Upper lobe of left lung (tissue), 6 donors: ENCODE measurements at regions not wholly inside any gene's neighbourhood (a gene's known extent, or its start where the extent isn't known, plus 50 kb on each side); places are given as distances from the start of the nearest gene placed in this dataset.
"Not testable (repeated sequence)": the region's sequence is repeated elsewhere in the genome, so short reads cannot be mapped to it uniquely, and the experiment has no call there.

Experiments
- ATAC-seq, 2 donors: fragments of 200-7000 bp; cut with Tn5 transposase; one replicate each; pipeline ENCODE4 v1.9.1; 2022; ENCODE audit warnings: mild to moderate bottlenecking in 2 of 2, moderate library complexity in 2 of 2; ENCODE audit not compliant: low FRiP score in 2 of 2
- DNase-seq, 2 donors: peaks; one replicate each; pipeline ENCODE4 v3.0.0-alpha.2; 2019 to 2020
- H3K27ac ChIP-seq, 4 donors: fragments of 200-600 bp; sonication (generic); one replicate each; pipeline ENCODE4 v1.5.1; 2016 to 2019
- H3K27me3 ChIP-seq, 4 donors: fragments of 200-600 bp; sonication (generic); one replicate each; pipeline ENCODE4 v1.5.1; 2017 to 2019
- H3K36me3 ChIP-seq, 4 donors: fragments of 200-600 bp; sonication (generic); one replicate each; pipeline ENCODE4 v1.5.1; 2016 to 2019
- H3K4me1 ChIP-seq, 4 donors: fragments of 200-600 bp; sonication (generic); one replicate each; pipeline ENCODE4 v1.5.1; 2018 to 2019
- H3K4me3 ChIP-seq, 4 donors: fragments of 200-600 bp; sonication (generic); one replicate each; pipeline ENCODE4 v1.5.1; 2017 to 2019; ENCODE audit warnings: mild to moderate bottlenecking in 2 of 4, moderate library complexity in 1 of 4
- H3K9me3 ChIP-seq, 4 donors: fragments of 200-600 bp; sonication (generic); one replicate each; pipeline ENCODE4 v1.5.1; 2018 to 2019
- CTCF ChIP-seq, 6 experiments: fragments of 450-650 bp in 4 of 6; fragments of 200-600 bp in 2 of 6; sonication (generic) in 2 of 6; IDR thresholded peaks; one replicate each; pipeline ENCODE4 v1.5.1; 2016 to 2019; ENCODE audit warnings: antibody characterized with exemption in 6 of 6
- EP300 ChIP-seq, 4 donors: sonication (generic); formaldehyde crosslinking; IDR thresholded peaks; one replicate each; pipeline ENCODE4 v1.5.1; 2017; ENCODE audit warnings: antibody characterized with exemption in 4 of 4, control low read depth in 2 of 4
- POLR2A ChIP-seq, 4 donors: fragments of 450-650 bp; IDR thresholded peaks; one replicate each; pipeline ENCODE4 v1.5.1; 2016 to 2017; ENCODE audit warnings: antibody characterized with exemption in 4 of 4, mild to moderate bottlenecking in 2 of 4
- POLR2AphosphoS5 ChIP-seq, 2 donors: sonication (generic); formaldehyde crosslinking; IDR thresholded peaks; one replicate each; pipeline ENCODE4 v1.5.1; 2017; ENCODE audit warnings: antibody characterized with exemption in 2 of 2
- WGBS, 2 donors: methylation state at CpG; one replicate each; pipeline ENCODE4 v1.1.5; 2017 to 2018; 5-methylcytosine and 5-hydroxymethylcytosine counted together
- donor health status: DM: no; HTN: no; CAD: no; lungs with moderate emphysema.
- donor health status: DM: no; HTN: yes; CAD: no; lungs with severe emphysema.

GRCh38 chr6:134391205-134391604 lies 73.3 kb upstream of the SGK1 start:
- Histone ChIP-seq H3K9me3 (no peaks in the 10 kb centered on the region), H3K27me3 (no peaks in the 10 kb centered on the region), H3K27ac (no peak overlapping the region), H3K4me1 (peaks cover 0 to 4% (median 0%) of the 10 kb centered on the region in 4 donors), H3K4me3 (no peak overlapping the region), H3K36me3 (no peaks in the 10 kb centered on the region)
- DNase-seq (no peak), ATAC-seq (no peak)
- 58 to 70% methylated on average over 1 of the region's 1 CpG for WGBS, 2 donors
- TF ChIP-seq POLR2AphosphoS5 (IDR thresholded peaks at IDR 0.05) (no peak), POLR2A (IDR thresholded peaks at IDR 0.05) (no peak), EP300 (IDR thresholded peaks at IDR 0.05) (no peak), CTCF (IDR thresholded peaks at IDR 0.05) (no peak)

GRCh38 chr6:134389658-134390057 lies 71.7 kb upstream of the SGK1 start:
- Histone ChIP-seq H3K27ac (no peak overlapping the region), H3K4me3 (no peak overlapping the region), H3K9me3 (no peaks in the 10 kb centered on the region), H3K36me3 (no peaks in the 10 kb centered on the region), H3K4me1 (peaks cover 0 to 4% (median 0%) of the 10 kb centered on the region in 4 donors), H3K27me3 (no peaks in the 10 kb centered on the region)
- no peak for TF ChIP-seq EP300 (IDR thresholded peaks at IDR 0.05)
- no peak for TF ChIP-seq POLR2A (IDR thresholded peaks at IDR 0.05)
- no peak for TF ChIP-seq POLR2AphosphoS5 (IDR thresholded peaks at IDR 0.05)
- TF ChIP-seq CTCF (IDR thresholded peaks at IDR 0.05) = no peak
- no peak for DNase-seq
- WGBS, 2 donors = 91 to 92% methylated on average over 3 of the region's 3 CpGs
- ATAC-seq = no peak

- Histone ChIP-seq H3K4me1 (peaks cover 0 to 4% (median 0%) of the 10 kb centered on the region in 4 donors), H3K27ac (no peak overlapping the region), H3K36me3 (no peaks in the 10 kb centered on the region), H3K27me3 (no peaks in the 10 kb centered on the region), H3K4me3 (no peak overlapping the region), H3K9me3 (no peaks in the 10 kb centered on the region)
- DNase-seq (peak in 1 of 2 donors; percentile 43), ATAC-seq (peak in 1 of 2 donors; percentile 68)
- 67 to 77% methylated on average over 3 of the region's 3 CpGs for WGBS, 2 donors
- no peak for TF ChIP-seq POLR2A (IDR thresholded peaks at IDR 0.05)
- no peak for TF ChIP-seq POLR2AphosphoS5 (IDR thresholded peaks at IDR 0.05)
- TF ChIP-seq EP300 (IDR thresholded peaks at IDR 0.05) = no peak
- TF ChIP-seq CTCF (IDR thresholded peaks at IDR 0.05) = no peak
Measured at GRCh38 chr6:134389129-134389528, 71.2 kb upstream of the SGK1 start.

- not testable (repeated sequence) for DNase-seq, H3K27ac ChIP-seq, H3K36me3 ChIP-seq, ATAC-seq, H3K9me3 ChIP-seq, H3K27me3 ChIP-seq, H3K4me3 ChIP-seq, H3K4me1 ChIP-seq
- WGBS, 2 donors = 85 to 89% methylated on average over 6 of the region's 6 CpGs
Measured at GRCh38 chr6:134386482-134386881, 68.6 kb upstream of the SGK1 start.

GRCh38 chr6:134381959-134382358 lies 64.0 kb upstream of the SGK1 start:
- no peaks in the 10 kb centered on the region for H3K9me3 ChIP-seq
- TF ChIP-seq CTCF (IDR thresholded peaks at IDR 0.05) (no peak), POLR2AphosphoS5 (IDR thresholded peaks at IDR 0.05) (no peak), EP300 (IDR thresholded peaks at IDR 0.05) (no peak), POLR2A (IDR thresholded peaks at IDR 0.05) (no peak)
- no peaks in the 10 kb centered on the region for H3K36me3 ChIP-seq
- WGBS, 2 donors = 64 to 76% methylated on average over 5 of the region's 5 CpGs
- ATAC-seq (no peak), DNase-seq (no peak)
- no peak overlapping the region for H3K4me3 ChIP-seq
- peaks cover 6 to 13% (median 9%) of the 10 kb centered on the region in 4 donors for H3K4me1 ChIP-seq
- no peak overlapping the region for H3K27ac ChIP-seq
- no peaks in the 10 kb centered on the region for H3K27me3 ChIP-seq
